Islet precursor cell (in vitro differentiated cells): ENCODE measurements at regions not wholly inside any gene's neighbourhood (a gene's known extent, or its start where the extent isn't known, plus 50 kb on each side); places are given as distances from the start of the nearest gene placed in this dataset.
A peak's percentile ranks its signal among the peaks of the same experiment; 100 is the strongest.

Experiments
- DNase-seq: peaks from one replicate; pipeline ENCODE4 v3.0.0-alpha.2; 2018

DNA sequence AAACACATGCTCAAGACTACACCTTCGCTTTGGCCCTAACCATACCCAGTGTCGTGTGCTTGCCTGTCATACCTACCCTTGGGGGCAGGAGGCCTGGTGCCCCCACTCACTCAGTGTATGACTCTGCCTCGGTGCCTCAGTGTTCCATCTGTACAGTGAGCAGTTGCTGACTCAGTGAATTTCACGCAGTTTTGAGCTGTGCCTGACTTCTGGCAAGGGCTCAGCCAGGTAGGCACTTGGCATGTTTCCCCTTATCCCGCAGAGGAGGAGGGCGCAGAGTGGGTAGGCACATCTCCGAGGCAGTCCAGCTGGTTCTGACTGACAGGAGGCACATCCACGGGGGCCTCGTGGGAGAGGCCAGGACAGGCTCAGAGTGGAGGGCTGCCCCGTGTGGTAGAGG lies 148.9 kb upstream of the CIBAR2 start:
- DNase-seq = no peak

DNA sequence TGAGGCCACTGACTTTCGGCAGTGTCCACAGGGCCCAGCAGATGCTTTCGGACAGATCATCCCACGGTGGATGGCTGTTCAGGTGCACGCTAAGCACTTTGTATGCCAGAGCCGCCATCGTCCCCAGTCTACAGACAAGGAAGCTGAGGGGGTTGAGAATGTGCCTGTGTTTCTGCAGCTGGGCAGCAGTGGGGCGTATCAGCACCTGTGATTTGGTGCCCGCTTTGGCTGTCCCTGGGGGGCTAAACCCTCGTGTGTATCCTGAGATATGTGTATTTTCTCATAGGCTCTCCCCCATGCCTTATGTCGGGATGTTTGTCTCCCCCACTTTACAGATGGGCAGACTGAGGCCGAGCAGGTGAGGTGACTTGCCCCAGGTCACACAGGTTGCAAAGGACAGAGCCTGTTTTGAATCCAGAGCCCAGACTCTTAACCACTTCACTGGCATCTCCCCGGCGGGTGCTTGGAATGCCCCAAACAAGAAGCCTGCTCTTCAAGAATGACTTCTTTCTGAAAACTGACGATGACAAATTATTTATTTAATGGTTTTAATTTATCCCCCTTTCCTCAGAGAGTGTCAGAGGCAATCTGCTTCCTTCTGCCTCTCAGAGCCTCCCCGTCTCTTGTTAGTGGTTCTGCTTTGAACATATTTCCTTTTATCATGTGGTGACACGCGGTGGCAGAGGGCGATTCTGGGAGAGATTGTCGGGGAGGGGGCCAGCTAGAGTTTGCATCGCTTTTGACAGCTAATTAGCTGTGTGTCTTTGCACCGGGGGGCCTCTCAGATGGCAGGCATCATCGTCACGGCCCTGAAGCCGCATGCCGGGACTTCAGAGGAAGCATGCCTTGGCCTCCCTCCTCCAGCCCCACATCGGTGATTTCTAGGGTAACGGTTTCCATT lies 149.6 kb upstream of the CIBAR2 start:
- DNase-seq = no peak

DNA sequence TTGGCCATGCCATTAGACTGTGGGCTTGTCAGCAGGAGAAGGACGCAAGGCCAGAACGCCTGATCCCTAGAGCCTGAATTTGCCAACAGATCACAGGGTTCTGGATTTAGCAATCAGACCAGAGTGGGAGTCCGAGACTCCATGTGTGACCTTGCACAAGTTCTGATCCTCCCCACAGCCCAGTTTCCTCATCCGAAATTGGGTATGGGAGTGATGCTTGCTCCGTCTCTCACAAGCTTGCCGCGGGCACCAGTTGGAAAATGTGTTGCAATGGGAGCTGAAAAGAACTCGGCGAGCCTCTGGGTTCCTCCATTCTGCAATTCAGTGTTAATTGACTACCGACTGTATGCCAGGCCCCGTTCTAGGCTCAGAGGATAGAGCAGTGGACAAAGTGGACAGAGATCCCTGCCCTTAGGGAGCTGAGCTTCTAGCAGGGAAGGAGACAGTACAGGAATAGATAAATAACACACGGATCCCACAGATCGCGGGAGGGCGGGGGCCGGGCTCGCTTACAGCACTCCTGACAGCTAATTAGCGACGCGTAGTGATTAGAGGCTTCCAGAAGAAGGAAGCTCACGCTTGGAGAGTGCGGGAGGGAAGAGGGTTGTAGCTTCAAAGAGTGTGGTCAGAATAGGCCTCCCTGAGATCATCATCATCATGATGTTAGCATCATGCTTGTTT lies 150.4 kb upstream of the CIBAR2 start:
- DNase-seq = no peak

DNA sequence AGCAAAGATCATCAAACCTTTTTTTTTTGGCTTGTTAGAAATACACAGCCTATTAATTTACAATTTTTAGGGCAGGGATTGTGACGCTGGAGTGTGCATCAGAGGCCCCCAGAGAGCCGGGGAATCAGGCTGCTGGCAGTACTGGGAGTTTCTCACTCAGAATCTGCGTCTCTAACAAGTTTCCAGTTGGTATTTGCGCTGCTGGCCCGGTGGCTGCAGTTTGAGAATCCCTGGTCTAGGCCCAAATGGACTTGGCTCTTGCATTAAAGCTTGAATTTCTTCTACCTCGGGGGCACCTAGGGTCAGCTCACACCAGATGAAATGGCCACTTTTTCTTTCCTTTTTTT lies 150.9 kb upstream of the CIBAR2 start:
- DNase-seq = no peak

DNA sequence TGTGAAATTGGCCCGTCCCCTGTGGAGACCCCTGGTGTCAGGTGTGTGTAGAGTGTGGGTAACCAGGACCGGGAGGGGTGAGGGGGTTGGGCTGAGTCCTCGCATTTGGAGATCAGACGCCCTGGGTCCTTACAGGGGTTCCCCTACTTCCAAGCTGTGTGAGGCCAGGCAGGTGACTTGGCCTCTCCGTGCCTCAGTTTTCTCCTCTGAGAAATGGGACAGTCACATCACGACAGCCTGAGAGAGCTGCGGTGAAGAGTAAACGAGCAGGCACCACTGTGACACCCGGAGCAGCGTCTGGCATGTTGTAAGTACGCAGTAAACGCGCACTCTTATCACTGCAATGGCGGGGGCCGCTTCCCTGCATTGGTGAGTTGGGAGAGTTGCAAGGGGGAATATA lies 152.5 kb upstream of the CIBAR2 start:
- no peak for DNase-seq

DNA sequence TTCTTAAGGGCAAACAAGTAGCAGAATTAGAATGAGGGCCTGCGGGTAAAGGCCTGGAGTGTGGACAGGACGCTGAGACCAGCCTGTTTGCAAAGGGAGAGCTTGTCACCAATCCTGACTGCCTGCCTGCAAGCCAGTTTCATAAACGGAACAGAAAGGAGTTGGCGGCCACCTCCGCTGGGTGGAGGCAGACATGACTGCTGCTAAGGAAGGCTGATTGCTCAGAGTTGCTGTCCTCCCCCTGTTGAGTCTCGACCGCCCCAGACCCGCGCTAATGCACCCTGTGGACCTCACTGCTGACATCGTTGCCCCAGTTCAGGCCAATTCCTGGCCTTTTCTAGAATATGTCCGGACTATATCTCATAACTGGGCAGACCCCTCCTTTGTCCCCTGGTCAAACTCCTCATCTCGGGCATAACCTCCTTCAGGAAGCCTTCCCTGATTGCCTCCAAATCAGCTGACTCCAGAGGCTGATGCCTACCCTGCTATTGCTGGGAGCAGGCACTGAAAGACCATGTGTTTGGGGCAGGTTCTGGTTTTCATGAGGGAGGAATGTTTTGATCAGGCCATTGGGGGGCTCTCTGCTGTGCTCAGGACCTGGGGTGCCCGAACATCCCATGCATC lies 153.0 kb upstream of the CIBAR2 start:
- DNase-seq = no peak

DNA sequence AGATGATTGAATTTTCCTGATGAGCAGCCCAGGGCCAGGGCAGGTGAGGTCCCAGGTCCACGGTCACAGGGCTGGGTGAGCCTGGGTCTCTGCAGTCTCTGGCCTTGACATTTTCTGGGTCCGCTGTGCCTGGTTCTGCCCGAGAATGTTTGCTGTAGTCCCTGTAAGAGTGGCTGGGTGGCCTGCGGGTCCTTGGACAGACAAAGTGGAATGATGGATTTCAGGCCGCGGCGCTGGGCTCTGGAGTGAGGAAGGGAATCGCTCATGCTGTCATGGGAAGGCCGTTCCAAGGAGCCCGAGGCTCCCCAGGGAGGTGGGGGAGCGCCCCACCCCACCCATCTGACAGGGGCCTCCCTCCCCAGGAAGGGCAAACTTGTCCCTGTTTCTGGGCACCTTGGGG lies 153.5 kb upstream of the CIBAR2 start:
- no peak for DNase-seq

DNA sequence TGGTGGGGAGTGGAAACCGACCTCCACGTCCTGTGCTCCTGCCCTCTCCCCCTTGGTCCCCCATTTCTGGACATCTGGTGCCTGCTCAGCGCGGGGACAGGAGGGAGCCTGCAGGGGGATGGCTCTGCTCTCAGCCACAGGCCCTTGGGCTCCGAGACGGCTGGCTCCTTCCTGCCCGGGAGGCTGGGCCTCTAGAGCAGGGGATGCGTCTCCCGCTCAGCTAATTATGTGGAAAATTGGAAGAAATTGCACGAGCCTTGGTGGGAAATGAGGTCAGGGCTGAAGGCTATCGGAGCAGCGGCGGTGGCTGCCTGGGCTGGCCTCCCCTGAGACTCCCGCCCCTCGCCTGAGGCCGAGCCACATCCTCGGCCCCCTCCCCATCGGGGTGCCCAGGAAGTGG lies 154.6 kb upstream of the CIBAR2 start:
- peak; percentile 67 for DNase-seq

DNA sequence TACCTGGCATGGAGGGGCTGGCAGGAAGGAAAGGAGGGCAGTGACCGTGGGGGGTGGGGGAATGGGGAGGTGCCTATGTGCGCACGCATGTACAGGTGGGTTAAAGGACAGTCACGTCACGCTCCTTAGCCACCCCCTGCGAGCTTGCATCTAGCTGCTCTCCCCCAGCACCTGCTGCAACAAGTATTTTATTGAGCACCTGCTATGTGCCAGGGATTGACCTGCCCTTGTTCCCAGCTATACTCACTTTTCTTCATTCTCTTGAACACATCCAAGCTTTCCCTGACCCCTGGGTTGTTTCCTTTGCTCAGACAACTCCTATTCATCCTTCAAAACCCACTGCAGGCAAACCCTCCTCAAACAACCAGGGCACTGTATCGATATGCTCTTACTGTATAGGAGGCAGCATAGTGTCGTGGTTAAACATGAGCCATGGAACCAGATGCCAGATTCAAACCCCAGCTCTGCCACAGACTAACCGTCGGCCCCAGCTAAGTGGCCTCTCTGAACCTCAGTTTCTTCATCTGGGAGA lies 155.2 kb upstream of the CIBAR2 start:
- no peak for DNase-seq

DNA sequence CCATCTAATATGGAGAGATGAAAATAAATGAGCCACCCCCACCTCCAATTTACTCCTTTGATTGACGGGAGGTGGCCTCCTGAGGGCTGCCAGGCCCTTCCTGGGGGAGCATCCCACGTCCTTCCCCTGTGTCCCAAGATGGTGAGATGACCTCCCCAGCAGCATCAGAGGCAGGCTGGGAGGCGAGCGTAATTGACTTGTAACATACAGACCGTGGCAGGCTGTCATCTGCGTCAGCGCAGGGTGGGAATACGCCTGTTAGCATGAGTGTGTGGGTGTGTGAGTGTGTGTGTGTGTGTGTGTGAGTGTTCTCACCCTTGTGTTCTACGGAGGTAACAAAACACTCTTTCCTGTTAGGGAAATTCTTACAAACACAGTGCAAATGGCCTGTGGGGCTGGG lies 156.9 kb upstream of the CIBAR2 start:
- DNase-seq = no peak

DNA sequence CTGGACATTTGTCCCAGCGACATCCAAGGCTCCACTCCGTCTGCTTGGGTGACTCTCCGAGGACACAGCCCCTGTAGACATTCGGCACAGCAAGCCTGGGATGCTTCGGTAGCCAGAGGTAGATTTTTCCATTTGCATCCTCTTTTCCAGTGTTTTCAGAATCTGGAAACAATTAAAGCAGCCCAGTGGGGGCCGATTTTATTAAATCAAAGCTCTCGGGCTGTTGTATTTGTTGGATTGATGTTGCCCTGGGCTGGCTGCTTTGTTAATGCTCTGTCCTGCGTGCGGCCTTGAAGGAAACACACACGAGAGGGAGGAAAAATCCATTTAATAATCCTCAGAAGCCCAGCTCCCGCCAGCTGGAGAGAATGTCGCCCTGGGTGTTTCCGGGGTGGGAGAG lies 158.1 kb upstream of the CIBAR2 start:
- DNase-seq = no peak

DNA sequence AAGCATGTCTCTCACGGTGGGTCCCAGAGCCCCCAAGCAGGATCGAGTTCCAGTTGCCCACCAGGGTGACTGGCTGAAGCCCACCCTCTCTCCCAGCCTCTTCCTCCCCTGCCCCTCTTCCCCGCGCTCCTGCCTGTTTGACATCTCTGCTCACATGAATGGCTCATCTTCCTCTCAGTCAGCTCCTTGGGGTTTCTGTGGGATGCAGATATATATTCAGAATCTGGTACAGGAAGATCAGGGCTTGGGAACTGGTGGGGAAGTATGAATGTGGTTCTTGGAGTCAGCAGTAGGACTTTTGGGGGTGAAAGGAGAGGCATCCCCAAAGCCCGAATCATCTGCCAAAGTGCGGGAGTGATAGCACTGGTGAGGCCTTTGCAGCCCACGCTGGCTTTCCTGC lies 158.9 kb upstream of the CIBAR2 start:
- no peak for DNase-seq

DNA sequence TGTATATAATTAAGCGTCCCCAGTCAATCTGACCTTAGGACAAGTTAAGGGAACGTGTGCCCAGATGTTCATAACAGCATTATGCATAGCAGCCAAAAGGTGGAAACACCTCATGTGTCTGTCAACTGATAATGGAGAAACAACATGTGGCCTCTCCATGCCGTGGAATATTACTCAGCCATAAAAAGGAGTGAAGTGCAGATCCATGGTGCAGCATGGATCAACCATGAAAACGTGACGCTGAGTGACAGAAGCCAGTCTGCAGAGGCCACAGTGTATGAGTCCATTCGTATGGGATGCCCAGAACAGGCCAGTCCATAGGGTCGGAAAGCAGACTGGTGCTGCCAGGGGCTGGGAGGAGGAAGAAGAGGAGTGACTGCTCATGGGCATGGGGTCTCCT lies 161.0 kb upstream of the CIBAR2 start:
- DNase-seq = no peak

DNA sequence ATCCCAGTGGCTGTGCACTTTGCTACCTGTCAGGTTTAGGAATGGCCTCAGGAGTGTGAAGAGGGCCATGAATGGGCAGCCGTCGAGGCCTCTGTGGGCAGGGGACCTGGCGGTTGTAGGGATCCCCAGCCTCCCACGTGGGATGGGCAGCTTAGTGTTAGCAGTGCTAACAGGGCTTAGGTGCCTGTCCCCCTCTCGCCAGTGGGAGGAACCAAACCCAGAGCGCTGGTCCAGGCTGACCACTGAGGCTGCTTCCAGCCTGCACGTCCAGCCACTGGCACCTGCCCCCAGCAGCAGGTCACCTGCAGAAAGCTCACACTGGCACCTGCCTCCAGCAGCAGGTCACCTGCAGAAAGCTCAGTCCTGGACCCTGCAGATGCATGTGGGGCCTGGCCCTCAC lies 162.2 kb upstream of the CIBAR2 start:
- DNase-seq = no peak

DNA sequence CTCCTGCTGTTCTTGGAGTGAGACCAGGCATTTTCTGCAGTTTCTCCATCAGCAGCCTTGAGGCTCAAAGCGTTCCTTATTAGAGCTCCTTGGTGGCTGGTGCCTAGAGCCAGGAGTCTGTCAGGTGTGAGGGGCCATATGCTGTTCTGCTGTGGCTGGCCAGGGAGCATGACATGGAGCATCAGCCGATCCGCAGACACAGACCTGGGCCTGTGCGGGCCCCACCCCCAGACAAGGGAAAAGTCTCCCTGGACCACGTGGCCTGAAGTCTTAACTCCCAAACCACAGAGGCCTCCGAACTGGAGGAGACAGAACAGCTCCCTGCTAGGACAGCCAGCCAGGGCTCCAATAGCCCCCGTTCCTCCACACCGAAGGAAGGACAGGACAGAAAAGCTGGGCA lies 162.7 kb upstream of the CIBAR2 start:
- DNase-seq = no peak

DNA sequence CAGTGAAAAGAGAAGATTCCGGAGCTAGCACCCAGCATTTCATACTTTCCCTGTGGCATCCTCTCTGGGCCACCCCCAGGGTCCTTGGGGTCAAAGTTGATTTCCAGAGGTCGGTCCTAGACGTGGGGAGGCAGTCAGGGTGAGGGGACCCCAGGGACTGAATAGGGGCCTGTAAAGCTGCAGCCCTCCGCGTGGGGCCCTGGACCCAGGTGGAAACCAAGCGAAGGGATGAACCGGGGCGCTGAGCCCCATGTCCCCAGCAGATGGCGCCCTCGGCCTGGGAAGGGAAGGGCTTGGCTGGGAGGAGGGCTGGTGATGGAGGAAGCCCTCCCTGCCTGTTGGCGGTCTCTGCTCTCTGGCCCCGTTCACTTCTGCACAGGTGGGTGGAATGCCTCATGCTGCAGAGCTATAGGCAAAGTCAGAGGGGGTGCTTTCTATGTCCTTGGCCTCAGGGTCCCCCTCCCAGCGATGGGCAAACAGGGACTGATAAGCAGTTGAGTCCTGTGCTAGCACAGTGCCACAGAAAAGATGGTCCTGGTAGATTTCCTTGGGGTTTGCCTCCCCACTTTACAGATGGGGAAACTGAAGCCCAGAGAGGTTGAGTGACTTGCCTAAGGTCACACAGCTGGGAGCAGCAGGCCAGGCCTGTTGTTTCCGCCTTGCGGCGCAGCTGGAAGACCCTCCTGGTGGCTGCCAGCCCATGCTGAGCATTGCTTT lies 163.4 kb upstream of the CIBAR2 start:
- DNase-seq = peak; percentile 84

DNA sequence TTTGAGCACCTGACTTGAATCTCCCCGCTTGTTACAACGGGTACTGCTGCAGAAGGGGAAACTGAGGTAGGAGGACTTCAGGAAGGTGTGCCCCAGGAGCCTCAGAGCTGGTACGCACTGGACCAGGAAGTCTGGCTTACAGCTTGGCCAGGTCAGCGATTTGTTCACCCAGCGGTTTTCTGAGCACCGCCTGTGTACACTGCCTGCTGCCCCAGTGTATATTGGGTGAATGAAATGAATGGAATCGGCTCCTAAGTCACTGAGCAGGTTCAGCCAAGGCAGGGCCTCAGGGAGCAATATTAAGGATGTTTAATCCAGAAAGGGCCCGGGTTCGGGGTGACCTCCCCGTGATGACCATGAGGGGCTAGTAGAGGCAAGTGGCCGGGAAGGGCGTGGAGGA lies 164.0 kb upstream of the CIBAR2 start:
- DNase-seq = no peak

DNA sequence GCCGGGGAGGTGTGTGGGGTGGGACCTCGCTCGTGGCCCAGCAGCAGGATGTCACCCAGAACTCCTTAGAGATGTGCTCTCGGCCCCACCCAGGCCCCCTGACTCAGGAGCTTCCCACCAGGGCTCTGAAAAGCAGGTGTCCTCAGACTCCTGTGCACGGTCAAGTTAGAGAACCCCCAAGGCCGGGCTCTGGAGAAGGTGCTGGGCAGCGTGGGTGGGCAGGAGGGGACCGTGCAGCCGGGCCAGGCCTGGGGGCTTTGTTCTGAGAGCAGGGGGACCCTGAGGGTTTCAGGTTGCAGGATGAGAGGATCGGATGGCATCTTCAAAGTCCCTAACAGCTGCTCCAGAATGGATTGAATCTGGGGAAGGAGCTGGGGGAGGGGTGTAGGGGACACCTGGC lies 164.4 kb upstream of the CIBAR2 start:
- no peak for DNase-seq

DNA sequence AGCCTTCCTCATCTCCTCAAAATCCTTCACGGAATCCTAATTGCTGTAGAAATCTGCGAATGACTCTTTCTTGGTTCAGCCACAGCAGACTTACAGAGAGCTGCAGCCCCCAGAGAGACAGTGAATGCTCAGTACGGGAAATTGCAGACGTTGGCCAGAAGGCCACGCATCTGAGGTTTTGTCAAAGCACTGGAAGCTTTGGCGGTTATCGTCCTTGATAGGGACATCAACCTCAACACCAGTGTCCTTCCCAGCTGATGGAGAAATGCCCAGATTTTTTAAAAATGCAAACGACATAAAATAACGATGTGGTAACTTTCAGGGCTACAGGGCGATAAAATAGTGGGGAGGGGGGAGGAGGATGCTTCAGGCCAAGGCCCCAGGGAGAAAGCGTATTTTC lies 166.6 kb upstream of the CIBAR2 start:
- DNase-seq = no peak

DNA sequence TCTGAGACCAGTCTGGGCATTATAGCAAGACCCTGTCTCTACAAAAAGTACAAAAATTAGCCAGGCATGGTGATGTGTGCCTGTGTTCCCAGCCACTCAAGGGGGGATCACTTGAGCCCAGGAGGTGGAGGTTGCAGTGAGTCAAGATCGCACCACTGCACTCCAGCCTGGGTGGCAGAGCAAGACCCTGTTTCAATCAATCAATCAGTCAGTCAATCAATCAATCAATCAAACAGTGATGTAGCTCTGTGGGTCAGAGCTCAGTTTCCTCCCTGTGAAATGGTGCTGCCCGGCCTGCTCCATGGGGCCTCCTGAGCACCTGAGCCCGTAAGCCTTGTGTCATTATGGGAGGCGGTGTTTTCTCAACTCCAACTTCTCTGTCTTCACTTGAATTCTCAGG lies 167.1 kb upstream of the CIBAR2 start:
- no peak for DNase-seq

DNA sequence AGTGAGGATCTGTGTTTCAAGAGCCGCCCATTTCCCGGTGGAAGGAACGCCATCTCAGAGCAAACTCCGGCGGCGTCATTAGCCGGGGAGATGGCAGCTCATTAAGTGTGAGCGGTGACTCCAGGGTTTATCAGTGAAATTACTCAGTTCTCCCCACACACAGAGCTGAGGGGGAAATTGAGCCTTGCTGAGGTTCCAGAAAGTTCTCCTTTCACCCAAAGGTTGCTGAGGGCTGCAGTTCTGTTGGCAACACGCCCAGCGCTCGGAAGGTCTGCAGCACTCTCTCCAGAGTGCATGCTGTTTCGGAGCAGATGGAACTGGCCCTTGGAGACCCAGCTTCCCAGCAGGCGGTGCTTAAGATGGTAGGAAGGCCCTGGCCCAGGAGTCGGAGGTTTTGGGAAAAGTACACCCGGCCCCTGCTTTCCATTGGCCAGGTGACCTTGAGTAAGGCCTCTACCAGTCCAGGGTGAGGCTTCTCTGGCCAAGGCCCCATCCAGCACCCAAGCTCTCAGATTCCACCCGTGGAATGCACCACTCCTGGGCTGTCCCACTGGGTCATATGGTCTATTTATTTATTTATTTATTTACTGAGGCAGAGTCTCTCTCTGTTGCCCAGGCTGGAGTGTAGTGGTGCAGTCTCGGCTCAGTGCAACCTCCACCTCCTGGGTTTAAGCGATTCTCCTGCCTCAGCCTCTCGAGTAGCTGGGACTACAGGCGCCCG lies 167.7 kb upstream of the CIBAR2 start:
- DNase-seq = no peak

DNA sequence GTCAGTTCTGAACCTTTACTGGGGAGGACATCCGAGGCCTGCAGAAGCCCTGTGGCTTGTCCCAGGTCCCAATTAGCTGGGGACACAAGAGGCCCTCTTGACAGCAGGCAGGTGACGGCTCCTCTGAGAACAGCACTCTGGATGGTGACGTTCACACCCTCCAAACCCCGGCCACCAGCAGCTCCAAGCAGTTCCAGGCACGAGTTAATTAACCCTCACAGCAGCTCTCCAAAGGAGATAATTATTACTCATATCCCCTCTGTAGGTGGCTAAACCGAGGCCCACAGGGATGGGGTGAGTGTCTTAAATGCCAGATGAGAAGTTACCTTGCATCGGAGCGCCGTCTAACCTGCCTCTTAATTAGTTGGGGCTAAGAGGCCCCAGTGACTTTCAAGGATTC lies 168.9 kb upstream of the CIBAR2 start:
- no peak for DNase-seq

DNA sequence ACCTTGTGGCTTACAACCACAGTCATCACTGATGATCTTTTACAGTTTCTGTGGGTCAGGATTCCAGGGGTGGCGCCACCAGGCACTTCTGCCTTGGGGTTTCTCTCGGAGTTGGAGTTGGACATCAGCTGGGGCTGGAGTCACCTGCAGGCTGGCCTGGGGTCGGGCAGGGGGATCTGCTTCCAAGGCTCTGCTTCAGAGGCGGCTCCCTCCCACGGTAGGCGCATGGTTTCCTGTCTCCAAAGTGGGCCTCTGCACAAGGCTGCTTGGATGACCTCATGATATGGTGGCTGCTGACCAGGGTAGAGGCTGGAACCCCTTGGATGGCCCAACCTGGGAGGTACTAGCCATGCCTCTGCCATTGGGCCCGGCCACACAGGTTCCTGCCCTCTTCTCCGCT lies 170.6 kb upstream of the CIBAR2 start:
- no peak for DNase-seq
